Skeletal muscle satellite cell (primary cell): ENCODE measurements at regions not wholly inside any gene's neighbourhood (a gene's known extent, or its start where the extent isn't known, plus 50 kb on each side); places are given as distances from the start of the nearest gene placed in this dataset.

Experiments
- H3K27me3 ChIP-seq: 2 replicates; pipeline ENCODE4 v1.7.0; 2013; ENCODE audit warnings: low read length; ENCODE audit not compliant: control insufficient read depth, insufficient read depth
- H3K36me3 ChIP-seq: 2 replicates; pipeline ENCODE4 v1.7.0; 2013; ENCODE audit warnings: mild to moderate bottlenecking, control low read depth, low read length; ENCODE audit not compliant: insufficient read depth
- H3K4me1 ChIP-seq: 2 replicates; pipeline ENCODE4 v1.7.0; 2013; ENCODE audit warnings: low read length; ENCODE audit not compliant: control insufficient read depth, insufficient read depth
- H3K4me2 ChIP-seq: 2 replicates; pipeline ENCODE4 v1.7.0; 2013; ENCODE audit warnings: mild to moderate bottlenecking, low read length
- H3K4me3 ChIP-seq: 2 replicates; pipeline ENCODE4 v1.7.0; 2013; ENCODE audit warnings: low read length
- H3K9ac ChIP-seq: 2 replicates; pipeline ENCODE4 v1.7.0; 2013; ENCODE audit warnings: mild to moderate bottlenecking, low read depth, low read length, moderate library complexity
- H3K9me3 ChIP-seq: replicated peaks from 2 replicates; pipeline ENCODE4 v1.7.0; 2013; ENCODE audit warnings: mild to moderate bottlenecking, control low read depth, low read length

DNA sequence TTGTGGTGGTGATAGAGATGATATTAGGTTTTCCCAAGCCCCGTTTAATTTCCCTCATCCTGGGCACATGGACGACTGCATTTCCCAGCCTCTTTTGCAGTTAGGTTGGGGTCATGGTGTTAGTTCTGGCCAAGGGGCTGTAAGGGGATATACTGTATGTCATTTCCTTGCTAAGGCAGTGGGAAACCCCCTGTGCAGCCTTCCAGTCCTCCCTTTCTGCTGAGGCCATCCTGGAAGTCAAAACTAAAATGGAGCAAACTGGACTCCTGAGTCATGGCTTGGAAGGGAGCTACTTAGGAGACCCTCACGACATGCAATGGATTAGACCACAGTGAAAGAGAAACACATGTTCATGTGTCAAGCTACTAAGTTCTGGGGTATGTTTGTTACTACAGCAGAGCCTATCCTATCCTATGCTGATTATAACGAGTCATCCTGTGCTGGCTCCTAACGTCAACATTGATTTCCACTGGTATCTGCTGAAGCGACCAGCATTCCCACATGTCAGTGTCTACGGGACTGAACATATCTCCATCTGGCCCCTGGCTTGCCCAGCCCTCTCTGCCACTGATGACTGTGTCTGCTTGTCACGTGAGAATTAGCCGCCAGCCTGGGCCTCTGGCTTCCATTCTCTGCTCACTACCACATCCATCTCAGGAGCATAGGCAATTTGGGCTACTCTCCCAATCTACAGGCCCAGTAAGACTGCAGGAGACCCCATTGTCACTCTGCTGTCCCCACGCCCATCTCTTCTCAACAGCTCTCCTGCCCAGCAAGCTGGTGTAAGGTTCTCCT lies 85.6 kb upstream of the MEF2A start:
- H3K4me2 ChIP-seq, result no peak overlapping the region
- H3K4me1 ChIP-seq, result peaks cover 24% of the 10 kb centered on the region
- H3K27me3 ChIP-seq, result no peaks in the 10 kb centered on the region
- H3K9ac ChIP-seq, result no peak overlapping the region
- H3K4me3 ChIP-seq, result no peak overlapping the region
- H3K9me3 ChIP-seq, result no peaks in the 10 kb centered on the region
- no peaks in the 10 kb centered on the region for H3K36me3 ChIP-seq

DNA sequence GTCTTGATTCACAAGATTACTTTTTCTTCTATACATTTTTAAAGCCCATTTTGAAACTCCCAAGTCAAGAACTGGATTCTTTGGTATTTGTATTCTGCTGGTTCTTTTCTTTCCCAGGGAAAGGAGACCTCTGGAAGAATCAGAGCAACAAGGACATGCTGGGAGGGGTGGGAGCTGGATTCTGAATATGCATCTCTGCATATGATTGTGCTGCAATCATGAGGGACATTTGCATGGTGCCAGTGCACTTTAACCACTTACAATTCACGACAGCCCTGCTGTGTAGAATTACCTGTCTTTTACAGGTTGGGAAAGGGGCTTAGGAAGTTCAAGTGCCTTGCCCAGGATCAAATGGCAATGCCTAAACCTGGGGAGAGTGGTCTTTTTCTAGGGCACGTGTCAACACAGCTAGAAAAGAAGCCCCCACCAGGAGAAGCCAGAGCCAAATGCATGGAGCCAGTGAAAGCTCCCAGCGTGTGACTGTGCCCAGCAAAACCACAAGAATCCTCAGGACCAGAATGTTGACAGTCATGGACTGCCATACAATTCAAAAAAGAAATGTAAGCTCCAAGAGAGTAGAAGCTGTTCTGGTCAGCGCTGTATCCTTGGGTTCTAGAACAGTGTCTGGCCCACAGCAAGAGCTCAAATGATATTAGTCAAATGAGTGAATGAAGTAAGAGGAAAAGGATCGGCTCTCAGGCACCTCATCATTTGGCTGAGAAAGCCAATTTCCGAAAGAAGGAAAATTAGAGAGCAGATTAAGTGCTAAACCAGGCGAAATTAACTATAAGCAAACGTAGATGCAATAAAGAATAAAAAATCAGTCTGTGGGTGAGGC lies 84.5 kb upstream of the MEF2A start:
- H3K4me2 ChIP-seq, result no peak overlapping the region
- no peaks in the 10 kb centered on the region for H3K9me3 ChIP-seq
- no peak overlapping the region for H3K9ac ChIP-seq
- no peaks in the 10 kb centered on the region for H3K27me3 ChIP-seq
- no peak overlapping the region for H3K4me3 ChIP-seq
- peaks cover 21% of the 10 kb centered on the region for H3K4me1 ChIP-seq
- no peaks in the 10 kb centered on the region for H3K36me3 ChIP-seq

DNA sequence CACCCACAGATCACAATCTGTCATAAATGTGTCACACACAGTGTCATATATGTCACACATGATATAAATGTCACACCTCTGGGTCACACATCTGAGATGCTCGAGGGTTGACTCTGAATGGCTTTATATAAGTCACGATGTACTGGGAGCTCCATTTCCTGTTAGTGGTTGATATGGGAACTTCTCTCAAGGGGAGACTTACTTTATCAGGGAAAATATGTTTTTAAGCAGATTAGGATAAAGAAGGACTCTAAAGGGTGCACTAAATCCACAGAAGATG lies 83.9 kb upstream of the MEF2A start:
- Histone ChIP-seq H3K9me3 (no peaks in the 10 kb centered on the region), H3K36me3 (no peaks in the 10 kb centered on the region), H3K4me3 (no peak overlapping the region), H3K4me2 (no peak overlapping the region), H3K4me1 (peaks cover 22% of the 10 kb centered on the region), H3K27me3 (no peaks in the 10 kb centered on the region), H3K9ac (no peak overlapping the region)

DNA sequence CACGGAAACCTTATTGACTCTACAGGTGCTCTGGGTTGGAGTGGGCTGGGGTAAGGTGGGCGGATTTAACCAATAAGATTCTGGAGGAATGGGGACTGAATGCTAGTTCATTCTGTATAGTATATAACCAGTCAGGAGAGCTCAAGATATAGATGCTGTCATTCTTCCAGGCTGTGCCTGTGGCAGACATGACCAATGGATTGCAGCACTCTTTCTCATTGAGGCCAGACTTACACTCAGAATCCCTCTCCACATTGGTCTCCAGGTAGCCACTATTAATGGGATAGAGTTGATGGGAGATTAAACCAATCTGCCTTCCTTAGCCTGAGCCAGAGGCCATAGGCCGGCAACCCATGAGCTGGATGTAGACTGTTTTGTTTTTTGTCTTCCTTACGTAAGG lies 82.8 kb upstream of the MEF2A start:
- Histone ChIP-seq H3K36me3 (no peaks in the 10 kb centered on the region), H3K9me3 (no peaks in the 10 kb centered on the region), H3K9ac (no peak overlapping the region), H3K4me3 (no peak overlapping the region), H3K4me2 (no peak overlapping the region), H3K4me1 (peaks cover 19% of the 10 kb centered on the region), H3K27me3 (no peaks in the 10 kb centered on the region)

DNA sequence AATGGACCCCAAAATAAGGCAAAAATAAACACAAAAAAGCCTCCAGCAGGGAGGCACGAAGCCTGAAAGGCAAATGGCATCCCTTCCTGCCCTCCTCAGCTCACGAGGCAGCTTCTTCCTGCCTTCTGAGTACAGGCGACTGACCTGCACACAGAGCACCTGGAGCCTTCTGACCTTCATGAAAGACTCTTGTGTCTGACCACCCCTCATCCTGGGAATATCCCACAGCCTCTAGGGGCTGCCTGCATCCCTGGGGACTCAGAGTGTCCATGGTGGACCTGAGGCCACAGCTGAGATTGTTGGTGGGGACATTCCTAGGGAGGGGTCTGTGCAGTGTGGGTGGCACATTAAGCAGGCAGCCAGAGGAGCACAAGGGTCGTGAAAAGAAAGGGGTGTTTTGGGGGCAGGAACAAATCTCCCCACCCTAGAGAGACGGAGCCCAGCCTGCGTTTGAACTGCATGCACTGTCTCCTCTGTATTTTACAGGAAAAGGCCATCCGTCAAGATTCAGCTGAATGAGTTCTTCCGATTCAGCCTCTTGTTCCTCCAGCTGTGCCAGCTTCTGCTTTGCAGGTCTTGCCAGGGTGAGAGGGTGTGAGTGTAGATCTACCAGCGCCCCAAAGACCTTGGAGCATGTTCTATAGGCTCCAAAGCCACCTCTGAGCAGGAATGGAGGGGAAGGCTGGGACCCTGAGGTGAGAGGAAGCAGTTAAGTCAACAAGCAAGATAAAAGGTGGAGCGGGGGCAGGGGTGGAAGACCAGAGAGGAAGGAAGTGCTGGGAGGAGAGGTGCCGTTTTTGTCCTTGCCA lies 80.4 kb upstream of the MEF2A start:
- H3K27me3 ChIP-seq, result no peaks in the 10 kb centered on the region
- H3K9ac ChIP-seq, result no peak overlapping the region
- no peak overlapping the region for H3K4me2 ChIP-seq
- peaks cover 19% of the 10 kb centered on the region for H3K4me1 ChIP-seq
- H3K9me3 ChIP-seq, result no peaks in the 10 kb centered on the region
- H3K4me3 ChIP-seq, result no peak overlapping the region
- no peaks in the 10 kb centered on the region for H3K36me3 ChIP-seq

DNA sequence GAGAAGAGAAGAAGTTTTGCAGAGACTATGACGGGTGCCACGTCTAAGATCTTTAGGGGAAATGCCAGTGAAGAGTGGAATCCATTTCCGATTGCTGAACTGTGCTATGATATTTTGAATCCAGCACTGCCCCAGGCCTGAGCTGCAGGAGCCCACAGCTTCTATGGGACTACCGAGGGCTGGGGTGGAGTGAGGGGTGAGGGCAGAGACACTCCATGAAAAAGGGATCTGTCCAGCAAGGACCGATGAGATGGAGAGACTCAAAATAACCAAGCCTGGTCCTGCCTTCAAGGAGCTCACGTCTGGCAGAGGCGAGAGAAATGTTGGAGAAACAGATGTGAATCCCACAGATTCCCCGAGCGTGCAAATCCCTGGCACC lies 79.8 kb upstream of the MEF2A start:
- H3K4me3 ChIP-seq, result peak overlapping the region; percentile 59
- no peaks in the 10 kb centered on the region for H3K36me3 ChIP-seq
- peaks cover 19% of the 10 kb centered on the region for H3K4me1 ChIP-seq
- H3K4me2 ChIP-seq, result peak overlapping the region; percentile 74
- H3K27me3 ChIP-seq, result no peaks in the 10 kb centered on the region
- no peaks in the 10 kb centered on the region for H3K9me3 ChIP-seq
- no peak overlapping the region for H3K9ac ChIP-seq

DNA sequence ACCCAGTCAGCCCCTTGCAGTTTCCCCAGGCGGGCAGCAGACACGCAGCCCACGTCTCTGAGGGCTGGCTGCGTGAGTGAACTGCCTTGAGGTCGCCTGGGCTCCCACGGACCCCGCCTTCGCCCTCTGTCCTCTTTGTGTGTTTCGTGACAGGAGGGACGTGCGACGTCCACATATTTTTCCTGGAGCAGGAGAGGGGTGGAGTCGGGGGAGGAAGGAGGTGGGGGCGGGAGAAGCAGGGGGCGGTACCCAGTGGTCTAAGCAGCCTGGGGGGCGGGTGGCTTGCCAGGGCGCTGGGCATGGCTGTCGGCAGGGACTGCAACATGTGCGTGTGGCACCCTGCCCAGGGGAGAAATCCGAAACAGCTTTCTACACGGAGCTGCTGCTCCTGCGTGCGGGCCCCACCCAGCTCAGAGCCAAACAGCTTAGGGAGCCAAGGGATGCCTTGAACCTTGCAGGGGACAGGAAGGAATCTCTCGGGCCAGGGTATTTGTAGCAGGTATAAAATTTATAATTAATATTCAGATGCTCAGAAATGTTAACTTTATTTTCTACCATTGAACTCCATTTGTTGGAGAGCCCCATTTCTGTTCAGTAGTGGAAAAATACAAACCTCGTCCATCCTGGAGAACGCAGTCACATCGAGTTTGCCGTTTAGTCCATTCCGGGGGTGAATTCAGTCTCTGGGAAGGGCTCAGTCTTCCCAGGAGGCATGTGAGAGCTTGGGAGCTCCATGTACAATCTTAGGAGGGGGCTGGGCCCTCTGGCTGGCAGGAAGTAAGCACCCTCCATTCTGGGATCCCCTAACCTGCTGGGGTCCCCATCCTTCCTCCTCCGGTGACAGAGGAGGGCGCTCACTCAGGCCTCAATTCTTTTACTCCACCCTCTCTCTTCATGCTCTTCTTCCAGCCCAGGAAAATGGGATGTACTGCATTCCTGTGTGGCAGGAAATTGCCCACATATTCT lies 79.1 kb upstream of the MEF2A start:
- H3K36me3 ChIP-seq, result no peaks in the 10 kb centered on the region
- peak overlapping the region; percentile 74 for H3K4me2 ChIP-seq
- peak overlapping the region; percentile 40 for H3K9ac ChIP-seq
- H3K4me3 ChIP-seq, result peak overlapping the region; percentile 59
- no peaks in the 10 kb centered on the region for H3K27me3 ChIP-seq
- H3K4me1 ChIP-seq, result peaks cover 19% of the 10 kb centered on the region
- no peaks in the 10 kb centered on the region for H3K9me3 ChIP-seq

DNA sequence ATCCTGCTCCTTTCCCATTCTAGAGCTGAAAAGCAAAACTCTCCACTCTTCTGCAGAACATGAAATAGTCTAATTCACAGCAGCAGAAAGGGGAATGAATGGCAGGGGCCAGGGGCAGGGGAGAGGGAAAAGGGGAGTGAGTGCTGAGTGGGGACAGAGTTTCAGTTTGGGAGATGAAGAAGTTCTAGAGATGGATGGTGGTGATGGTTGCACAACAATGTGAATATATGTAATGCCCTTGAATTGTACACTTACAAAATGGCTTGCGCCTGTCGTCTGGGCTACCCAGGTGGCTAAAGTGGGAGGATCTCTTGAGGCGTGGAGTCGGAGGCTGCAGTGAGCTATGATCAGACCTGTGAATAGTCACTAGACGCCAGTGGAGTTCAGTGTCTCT lies 78.5 kb upstream of the MEF2A start:
- Histone ChIP-seq H3K9ac (no peak overlapping the region), H3K4me3 (peak overlapping the region; percentile 59), H3K27me3 (no peaks in the 10 kb centered on the region), H3K9me3 (no peaks in the 10 kb centered on the region), H3K4me2 (peak overlapping the region; percentile 74), H3K4me1 (peaks cover 19% of the 10 kb centered on the region), H3K36me3 (no peaks in the 10 kb centered on the region)

DNA sequence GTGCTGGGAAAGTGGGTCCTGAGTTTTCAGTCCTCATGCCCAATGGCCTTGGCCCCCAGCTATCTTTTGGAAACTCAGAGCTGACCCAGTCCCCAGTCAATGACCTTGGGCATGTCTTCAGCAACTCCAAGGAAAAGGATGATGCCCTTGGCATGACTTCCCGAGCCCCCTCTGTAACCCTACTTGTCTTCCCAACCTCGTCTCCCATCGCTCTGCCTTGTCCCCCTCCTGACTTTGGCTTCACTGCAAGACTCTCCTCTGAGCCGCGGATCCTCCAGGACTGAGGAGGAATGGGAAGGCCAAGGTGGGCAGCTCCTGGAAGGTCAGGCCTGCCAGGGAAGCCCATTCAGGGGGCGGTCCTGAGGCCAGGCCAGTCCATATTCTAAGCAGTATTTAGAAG lies 73.5 kb upstream of the MEF2A start:
- Histone ChIP-seq H3K4me1 (peaks cover 3% of the 10 kb centered on the region), H3K27me3 (no peaks in the 10 kb centered on the region), H3K9me3 (no peaks in the 10 kb centered on the region), H3K9ac (no peak overlapping the region), H3K4me2 (no peak overlapping the region), H3K4me3 (no peak overlapping the region), H3K36me3 (no peaks in the 10 kb centered on the region)

DNA sequence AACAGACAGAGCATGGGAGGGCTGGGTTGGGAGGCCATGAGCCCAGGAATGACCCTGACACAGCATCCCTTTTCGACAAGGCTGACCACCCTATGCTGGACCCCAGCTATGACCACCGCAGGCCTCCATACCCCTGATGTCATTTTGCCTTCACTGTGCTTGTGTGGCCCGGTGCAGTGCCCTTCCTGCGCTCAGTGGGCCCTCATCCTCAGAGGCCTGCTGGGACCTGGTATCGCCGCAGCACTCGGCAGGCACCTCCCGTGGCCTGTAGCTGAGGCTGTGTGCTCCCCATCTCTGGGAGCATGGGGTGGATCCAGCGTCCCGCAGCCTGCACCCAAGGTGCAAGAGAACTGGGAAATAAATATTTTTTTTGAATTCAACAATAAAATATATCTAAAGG lies 73.1 kb upstream of the MEF2A start:
- Histone ChIP-seq H3K27me3 (no peaks in the 10 kb centered on the region), H3K4me2 (no peak overlapping the region), H3K9ac (no peak overlapping the region), H3K4me1 (no peaks in the 10 kb centered on the region), H3K36me3 (no peaks in the 10 kb centered on the region), H3K9me3 (no peaks in the 10 kb centered on the region), H3K4me3 (no peak overlapping the region)

DNA sequence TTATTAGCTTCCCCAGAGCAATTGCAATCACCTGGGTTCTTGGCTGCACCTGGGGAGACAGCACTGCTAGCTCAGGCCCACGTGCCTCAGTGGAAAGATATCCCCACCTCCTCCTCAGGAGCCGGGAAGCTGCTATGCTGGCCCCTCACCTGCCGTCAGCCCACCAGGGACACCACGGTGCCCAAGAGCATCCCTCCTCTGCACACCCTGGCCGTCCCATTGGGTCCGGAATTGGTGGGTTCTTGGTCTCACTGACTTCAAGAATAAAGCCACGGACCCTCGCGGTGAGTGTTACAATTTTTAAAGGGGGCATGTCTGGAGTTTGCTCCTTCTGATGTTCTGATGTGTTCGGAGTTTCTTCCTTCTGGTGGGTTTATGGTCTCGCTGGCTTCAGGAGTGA lies 72.3 kb upstream of the MEF2A start:
- no peaks in the 10 kb centered on the region for H3K4me1 ChIP-seq
- no peaks in the 10 kb centered on the region for H3K36me3 ChIP-seq
- no peak overlapping the region for H3K9ac ChIP-seq
- H3K4me3 ChIP-seq, result no peak overlapping the region
- no peak overlapping the region for H3K4me2 ChIP-seq
- no peaks in the 10 kb centered on the region for H3K27me3 ChIP-seq
- no peaks in the 10 kb centered on the region for H3K9me3 ChIP-seq
